Mucosa of rectum (tissue), 2 donors: ENCODE measurements at regions not wholly inside any gene's neighbourhood (a gene's known extent, or its start where the extent isn't known, plus 50 kb on each side); places are given as distances from the start of the nearest gene placed in this dataset.

ENCODE experiments used
- H3K27ac ChIP-seq, 2 donors: one replicate each; pipeline ENCODE4 v1.7.0; 2013; ENCODE audit warnings: inconsistent platforms in 2 of 2, low read depth in 2 of 2, low read length in 2 of 2
- H3K27me3 ChIP-seq, 2 donors: one replicate each; pipeline ENCODE4 v1.7.0; 2013; ENCODE audit warnings: low read length in 2 of 2; ENCODE audit not compliant: control insufficient read depth in 2 of 2, insufficient read depth in 2 of 2
- H3K36me3 ChIP-seq, 2 donors: one replicate each; pipeline ENCODE4 v1.7.0; 2013; ENCODE audit warnings: low read length in 2 of 2; ENCODE audit not compliant: control insufficient read depth in 2 of 2, insufficient read depth in 2 of 2
- H3K4me1 ChIP-seq, 2 donors: one replicate each; pipeline ENCODE4 v1.7.0; 2013; ENCODE audit warnings: low read length in 2 of 2, mild to moderate bottlenecking in 1 of 2; ENCODE audit not compliant: control insufficient read depth in 2 of 2, insufficient read depth in 2 of 2
- H3K4me3 ChIP-seq, 2 donors: one replicate each; pipeline ENCODE4 v1.7.0; 2013; ENCODE audit warnings: low read length in 2 of 2
- H3K9ac ChIP-seq, 2 donors: one replicate each; pipeline ENCODE4 v1.7.0; 2013; ENCODE audit warnings: low read length in 2 of 2, low read depth in 1 of 2, mild to moderate bottlenecking in 1 of 2
- H3K9me3 ChIP-seq, 2 donors: one replicate each; pipeline ENCODE4 v1.7.0; 2013; ENCODE audit warnings: low read length in 2 of 2; ENCODE audit not compliant: control insufficient read depth in 2 of 2
- donor health status: healthy.
- donor health status: Normal muscosa, but diverticular disease.

DNA sequence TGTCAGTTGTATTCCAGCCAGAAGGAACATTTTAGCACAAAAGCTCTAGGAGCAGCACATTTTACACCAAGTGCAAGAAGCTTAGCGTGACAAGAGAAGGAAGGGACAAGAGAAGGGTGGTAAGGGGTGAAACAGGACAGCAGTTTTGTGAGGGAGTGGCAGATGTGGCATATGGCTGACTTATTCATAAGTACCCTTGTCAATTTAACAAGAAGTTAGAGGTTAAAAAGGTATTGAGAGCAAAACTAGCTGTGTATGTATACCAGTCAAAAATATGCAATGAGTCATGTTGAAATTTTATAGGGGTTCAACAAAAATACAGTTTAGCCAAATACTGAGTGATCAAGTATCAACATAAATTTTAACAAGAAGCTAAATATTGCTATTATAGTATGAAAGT, 561.5 kb upstream of the POT1 start:
- Histone ChIP-seq H3K4me1 (no peaks in the 10 kb centered on the region), H3K4me3 (no peak overlapping the region), H3K9ac (no peak overlapping the region), H3K36me3 (no peaks in the 10 kb centered on the region), H3K27me3 (no peaks in the 10 kb centered on the region), H3K27ac (no peak overlapping the region), H3K9me3 (no peaks in the 10 kb centered on the region)

DNA sequence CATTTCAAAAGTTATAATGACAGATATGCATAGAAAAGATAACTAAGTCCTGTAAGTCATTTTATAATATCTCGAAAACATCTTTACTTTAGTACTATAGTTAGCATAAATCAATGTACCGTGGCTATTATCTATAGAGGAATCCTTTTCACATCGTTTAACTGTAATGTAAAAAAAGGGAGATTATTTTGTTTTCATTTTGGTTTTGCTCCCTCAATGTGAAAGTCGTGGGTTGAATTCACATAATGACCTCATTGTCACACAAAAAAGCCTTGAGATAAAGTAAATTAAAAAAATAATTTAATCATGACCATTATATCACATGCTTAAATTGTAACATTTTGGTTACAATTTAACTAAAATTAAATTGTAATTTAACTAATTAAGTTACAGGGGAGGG, 560.5 kb upstream of the POT1 start:
- Histone ChIP-seq H3K27me3 (no peaks in the 10 kb centered on the region), H3K27ac (no peak overlapping the region), H3K9me3 (no peaks in the 10 kb centered on the region), H3K4me1 (no peaks in the 10 kb centered on the region), H3K4me3 (no peak overlapping the region), H3K9ac (no peak overlapping the region), H3K36me3 (no peaks in the 10 kb centered on the region)

DNA sequence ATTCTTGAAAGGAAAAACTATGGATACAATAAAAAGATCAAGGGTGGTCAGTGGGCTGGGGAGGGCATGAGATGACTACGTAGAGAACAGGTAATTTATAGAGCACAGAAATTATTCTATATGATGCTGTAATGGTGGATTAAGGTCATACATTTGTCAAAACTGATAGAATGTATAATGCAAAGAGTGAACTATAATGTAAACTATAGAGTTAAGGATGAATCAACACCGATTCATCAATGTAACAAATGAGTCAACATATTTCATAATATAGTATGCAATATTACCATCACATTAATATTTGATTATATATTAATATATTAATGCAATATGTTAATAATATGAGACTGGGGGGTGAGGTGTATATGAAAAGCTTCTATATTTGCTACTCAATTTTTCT, 555.6 kb upstream of the POT1 start:
- no peak overlapping the region for H3K4me3 ChIP-seq
- no peaks in the 10 kb centered on the region for H3K9me3 ChIP-seq
- no peaks in the 10 kb centered on the region for H3K27me3 ChIP-seq
- no peaks in the 10 kb centered on the region for H3K4me1 ChIP-seq
- no peak overlapping the region for H3K27ac ChIP-seq
- H3K9ac ChIP-seq: no peak overlapping the region
- no peaks in the 10 kb centered on the region for H3K36me3 ChIP-seq

DNA sequence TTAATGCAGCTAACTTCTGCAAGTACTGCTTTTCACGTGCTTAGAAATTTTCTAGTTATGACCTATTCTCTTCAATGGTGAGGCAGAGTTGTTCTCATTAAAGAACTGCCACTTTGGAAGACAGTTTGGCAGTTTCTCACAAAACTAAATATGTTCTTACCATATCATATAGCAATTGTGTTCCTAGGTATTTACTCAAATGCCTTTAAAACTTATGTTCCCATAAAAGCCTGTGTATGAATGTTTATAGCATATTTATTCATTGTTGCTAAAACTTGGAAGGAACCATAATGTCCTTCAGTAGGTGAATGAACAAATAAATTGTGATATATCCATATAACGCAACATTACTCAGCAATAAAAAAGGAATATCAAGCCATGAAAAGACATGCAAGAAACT, 555.1 kb upstream of the POT1 start:
- Histone ChIP-seq H3K27ac (no peak overlapping the region), H3K9me3 (no peaks in the 10 kb centered on the region), H3K9ac (no peak overlapping the region), H3K36me3 (no peaks in the 10 kb centered on the region), H3K4me1 (no peaks in the 10 kb centered on the region), H3K4me3 (no peak overlapping the region), H3K27me3 (no peaks in the 10 kb centered on the region)

DNA sequence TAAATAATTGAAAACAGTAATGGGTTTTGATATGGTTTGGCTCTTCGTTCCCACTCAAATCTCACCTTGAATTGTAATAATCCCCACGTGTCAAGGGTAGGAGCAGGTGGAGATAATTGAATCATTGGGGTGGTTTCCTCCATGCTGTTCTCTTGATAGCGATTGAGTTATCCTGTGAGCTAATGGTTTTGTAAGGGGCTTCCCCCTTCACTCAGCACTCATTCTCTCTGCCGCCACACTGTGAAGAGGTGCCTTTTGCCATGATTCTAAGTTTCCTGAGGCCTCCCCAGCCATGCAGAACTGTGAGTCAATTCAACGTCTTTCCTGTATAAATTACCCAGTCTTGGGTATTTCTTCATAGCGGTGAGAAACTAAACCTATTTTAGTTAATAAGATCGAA, 551.7 kb upstream of the POT1 start:
- H3K27me3 ChIP-seq: no peaks in the 10 kb centered on the region
- no peaks in the 10 kb centered on the region for H3K36me3 ChIP-seq
- H3K27ac ChIP-seq: no peak overlapping the region
- H3K4me3 ChIP-seq: no peak overlapping the region
- H3K4me1 ChIP-seq: no peaks in the 10 kb centered on the region
- no peaks in the 10 kb centered on the region for H3K9me3 ChIP-seq
- H3K9ac ChIP-seq: no peak overlapping the region

DNA sequence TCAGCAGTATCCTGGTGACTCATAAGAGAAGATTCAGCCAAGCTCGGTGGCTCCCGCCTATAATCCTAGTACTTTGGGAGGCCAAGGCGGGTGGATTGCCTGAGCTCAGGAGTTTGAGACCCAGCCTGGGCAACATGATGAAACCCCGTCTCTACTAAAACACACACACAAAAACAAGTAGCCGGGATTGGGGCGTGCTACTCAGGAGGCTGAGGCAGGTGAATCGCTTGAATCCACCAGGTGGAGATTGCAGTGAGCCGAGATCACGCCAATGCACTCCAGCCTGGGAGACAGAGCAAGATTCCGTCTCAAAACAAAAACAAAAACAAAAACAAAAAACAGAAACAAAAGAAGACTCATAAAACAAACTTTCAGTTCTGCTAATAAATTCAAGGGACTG, 551.1 kb upstream of the POT1 start:
- H3K36me3 ChIP-seq: no peaks in the 10 kb centered on the region
- H3K27me3 ChIP-seq: no peaks in the 10 kb centered on the region
- H3K4me1 ChIP-seq: no peaks in the 10 kb centered on the region
- no peaks in the 10 kb centered on the region for H3K9me3 ChIP-seq
- H3K27ac ChIP-seq: no peak overlapping the region
- no peak overlapping the region for H3K9ac ChIP-seq
- H3K4me3 ChIP-seq: no peak overlapping the region

DNA sequence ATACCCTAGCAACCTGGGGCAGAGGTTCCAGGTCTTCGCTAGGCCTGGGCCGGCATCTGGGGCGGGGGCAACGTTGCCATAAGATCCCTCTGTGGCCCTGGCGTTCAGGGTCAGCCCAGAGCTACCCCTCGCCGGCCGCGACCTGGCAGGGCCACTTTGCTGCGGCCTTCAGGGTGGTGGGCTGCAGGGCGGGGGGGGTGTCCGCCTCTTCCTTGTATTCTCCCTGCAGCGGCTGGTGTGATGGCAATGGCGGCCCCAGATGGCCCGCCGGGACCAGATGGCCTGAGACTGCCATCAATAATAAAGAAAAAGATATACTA, 539.2 kb upstream of the POT1 start:
- Histone ChIP-seq H3K27ac (no peak overlapping the region), H3K9me3 (no peaks in the 10 kb centered on the region), H3K27me3 (no peaks in the 10 kb centered on the region), H3K9ac (no peak overlapping the region), H3K4me3 (no peak overlapping the region), H3K4me1 (no peaks in the 10 kb centered on the region), H3K36me3 (no peaks in the 10 kb centered on the region)

DNA sequence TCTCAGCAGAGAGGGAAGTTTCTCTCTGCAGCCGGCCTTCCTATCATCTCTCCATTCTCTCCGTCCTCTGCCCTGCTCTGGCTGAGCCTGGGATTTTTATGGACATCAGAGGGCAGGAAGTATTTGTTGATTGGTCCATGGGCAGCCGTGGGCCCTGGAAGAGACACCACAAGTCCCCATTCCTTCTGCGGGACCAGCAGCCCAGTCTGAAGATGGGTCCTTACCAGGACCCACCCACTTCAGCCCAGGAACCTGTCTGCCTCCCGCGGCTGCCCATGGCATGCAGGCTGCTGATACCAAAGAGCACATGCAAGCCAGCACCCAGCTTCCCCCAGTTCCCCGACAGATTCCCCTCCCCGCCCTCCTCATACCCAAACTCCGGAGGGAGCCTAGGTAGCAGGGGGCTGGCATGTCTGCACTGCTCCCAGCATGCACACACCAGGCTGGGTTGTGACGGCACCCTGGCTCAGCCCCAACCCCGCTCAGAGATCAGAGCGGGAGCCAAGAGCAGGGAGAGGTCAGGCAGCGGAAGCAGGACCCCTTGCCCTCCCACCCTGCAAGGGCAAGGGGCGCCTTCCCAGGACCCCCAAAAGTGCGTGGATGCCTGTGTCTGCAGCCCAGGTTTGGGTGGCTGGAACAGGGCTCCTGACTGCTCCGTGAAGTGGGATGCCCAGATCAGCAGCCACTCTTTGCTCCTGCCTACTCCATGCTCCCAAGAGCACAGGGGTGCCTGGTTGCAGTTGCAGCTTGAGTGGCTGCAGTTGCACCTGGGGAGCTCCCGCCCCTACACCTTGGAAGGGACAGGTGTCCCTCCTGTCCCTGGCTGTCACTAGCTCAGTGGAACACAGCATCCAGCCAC, 538.6 kb upstream of the POT1 start:
- Histone ChIP-seq H3K27me3 (no peaks in the 10 kb centered on the region), H3K36me3 (no peaks in the 10 kb centered on the region), H3K9me3 (no peaks in the 10 kb centered on the region), H3K4me1 (no peaks in the 10 kb centered on the region), H3K9ac (no peak overlapping the region), H3K27ac (no peak overlapping the region), H3K4me3 (no peak overlapping the region)

DNA sequence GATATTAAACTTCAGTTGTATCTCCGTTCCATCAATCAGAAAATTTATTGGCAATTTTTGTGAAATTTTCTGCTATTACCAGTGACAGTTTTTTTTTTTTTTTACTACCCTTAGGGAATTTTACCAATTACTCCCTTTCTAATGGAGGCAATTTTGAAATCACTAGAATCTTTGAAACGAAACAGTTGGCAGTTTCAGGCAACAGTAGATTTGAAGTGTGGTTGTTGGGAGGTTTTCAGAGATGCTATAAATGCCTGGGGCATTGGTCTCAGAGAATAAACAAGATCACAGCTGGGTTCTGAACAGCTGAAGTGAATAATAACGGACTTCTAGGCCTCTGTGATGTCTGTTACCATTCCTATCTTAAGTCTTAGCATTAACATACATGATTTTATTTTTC, 535.9 kb upstream of the POT1 start:
- H3K27me3 ChIP-seq: no peaks in the 10 kb centered on the region
- no peak overlapping the region for H3K9ac ChIP-seq
- H3K4me3 ChIP-seq: no peak overlapping the region
- no peaks in the 10 kb centered on the region for H3K4me1 ChIP-seq
- H3K9me3 ChIP-seq: no peaks in the 10 kb centered on the region
- no peaks in the 10 kb centered on the region for H3K36me3 ChIP-seq
- no peak overlapping the region for H3K27ac ChIP-seq

DNA sequence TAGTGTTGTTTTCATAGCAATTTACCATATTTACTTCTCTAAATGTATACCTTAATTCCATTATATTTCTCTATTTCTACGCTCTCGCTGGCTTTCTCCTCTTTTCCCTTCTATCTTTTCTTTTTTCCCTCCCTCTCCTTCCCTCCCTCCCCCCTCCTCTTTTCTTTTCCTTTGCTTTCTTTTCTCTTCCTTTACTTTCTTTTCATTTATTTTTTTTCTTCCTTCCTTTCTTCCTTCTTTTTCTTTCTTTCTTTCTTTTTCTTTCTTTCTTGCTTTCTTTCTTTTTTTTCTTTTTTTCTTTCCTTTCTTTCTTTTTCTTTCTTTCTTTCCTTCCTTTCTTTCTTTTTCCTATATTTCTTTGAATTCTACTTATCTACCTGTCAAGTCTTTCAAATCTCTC, 533.0 kb upstream of the POT1 start:
- no peak overlapping the region for H3K27ac ChIP-seq
- no peak overlapping the region for H3K4me3 ChIP-seq
- H3K27me3 ChIP-seq: no peaks in the 10 kb centered on the region
- no peak overlapping the region for H3K9ac ChIP-seq
- H3K9me3 ChIP-seq: peaks cover 2 to 4% of the 10 kb centered on the region in 2 donors
- H3K36me3 ChIP-seq: no peaks in the 10 kb centered on the region
- H3K4me1 ChIP-seq: no peaks in the 10 kb centered on the region

DNA sequence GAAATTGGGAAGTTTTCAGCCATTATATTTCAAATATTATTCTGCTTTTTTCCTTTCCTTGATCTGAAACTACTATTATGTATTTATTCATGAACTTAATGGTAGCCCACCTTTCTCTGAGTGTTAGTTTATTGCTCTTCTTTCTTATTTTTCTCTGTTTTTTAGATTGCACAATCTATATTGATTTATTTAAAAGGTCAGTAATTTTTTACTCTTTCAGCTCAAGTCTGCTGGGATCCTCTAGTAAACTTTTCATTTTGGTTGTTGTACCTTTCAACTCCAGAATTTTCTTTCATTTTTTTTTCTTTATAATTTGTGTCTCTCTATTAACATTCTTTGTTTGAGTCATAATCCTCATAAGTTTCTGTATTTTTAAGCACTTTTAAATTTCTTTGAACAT, 529.4 kb upstream of the POT1 start:
- no peak overlapping the region for H3K9ac ChIP-seq
- no peaks in the 10 kb centered on the region for H3K36me3 ChIP-seq
- H3K9me3 ChIP-seq: peaks cover 2 to 4% of the 10 kb centered on the region in 2 donors
- no peak overlapping the region for H3K4me3 ChIP-seq
- no peaks in the 10 kb centered on the region for H3K4me1 ChIP-seq
- no peaks in the 10 kb centered on the region for H3K27me3 ChIP-seq
- H3K27ac ChIP-seq: no peak overlapping the region
